UCSD-AML1 (cell line): ENCODE measurements at regions not wholly inside any gene's neighbourhood (a gene's known extent, or its start where the extent isn't known, plus 50 kb on each side); places are given as distances from the start of the nearest gene placed in this dataset.
"Not testable (repeated sequence)": the region's sequence is repeated elsewhere in the genome, so short reads cannot be mapped to it uniquely, and the experiment has no call there.

Source experiments
- DNase-seq: peaks from one replicate; lab custom pipeline; 2025; ENCODE audit not compliant: unreplicated experiment; lab: John Stamatoyannopoulos, UW

DNA sequence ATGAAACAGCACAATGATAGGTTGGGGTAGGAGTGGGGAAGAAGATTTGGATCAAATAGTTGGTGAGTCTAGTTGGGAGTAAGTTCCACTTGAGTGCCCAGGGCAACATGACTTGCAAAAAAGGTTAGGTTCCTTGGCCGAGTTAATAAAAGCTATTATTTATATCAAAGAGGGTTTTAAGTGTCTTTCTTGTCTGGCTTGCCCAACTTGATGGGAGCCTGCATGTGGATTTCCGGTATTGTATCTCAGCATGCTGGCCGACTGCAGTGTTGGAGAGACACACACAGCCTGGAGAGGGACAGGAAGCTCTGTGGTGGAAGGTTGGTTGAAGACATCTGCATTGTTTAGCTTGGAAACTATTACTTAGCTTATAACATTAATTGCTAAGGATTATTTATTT is 449.5 kb upstream of the TBL1XR1 start:
- DNase-seq = peak; percentile 68

DNA sequence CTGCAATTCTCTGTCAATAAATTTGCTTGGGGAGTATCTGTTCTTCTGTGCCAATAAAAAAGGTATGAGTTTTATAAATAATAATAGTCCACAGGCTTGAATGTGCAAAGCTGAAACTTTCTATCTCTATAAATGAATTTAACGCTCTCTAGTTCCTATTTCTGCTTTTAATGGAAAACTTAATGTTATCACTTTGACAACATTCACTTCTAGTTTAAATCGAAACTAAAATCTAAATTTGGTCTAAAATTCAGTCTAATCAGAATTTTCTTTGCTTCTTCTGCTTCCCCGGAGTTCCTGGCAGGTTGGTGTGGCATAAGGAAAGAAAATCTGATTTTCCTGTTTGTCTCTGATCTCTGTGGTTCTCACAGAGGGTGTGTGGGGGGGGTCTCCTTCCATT is 450.1 kb upstream of the TBL1XR1 start:
- DNase-seq = no peak

DNA sequence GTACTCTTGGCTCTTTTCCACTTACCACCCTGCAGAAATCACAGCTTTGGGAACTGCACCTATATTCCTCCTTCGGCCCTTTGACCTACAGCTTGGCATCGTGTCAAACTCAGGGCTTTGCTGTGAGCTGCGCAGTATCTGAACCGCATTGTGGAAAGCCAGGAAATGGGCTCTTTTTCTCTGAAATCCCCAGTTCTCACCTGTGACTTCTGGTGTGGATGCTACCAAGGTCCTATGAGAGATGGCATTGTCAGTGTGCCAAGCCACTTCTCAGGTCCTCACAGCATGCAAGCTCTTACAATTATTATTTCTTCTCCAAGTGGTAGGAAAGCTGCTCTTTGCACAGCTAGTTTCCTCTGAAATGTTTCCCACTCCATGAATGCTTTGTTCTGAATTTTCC is 450.6 kb upstream of the TBL1XR1 start:
- no peak for DNase-seq

DNA sequence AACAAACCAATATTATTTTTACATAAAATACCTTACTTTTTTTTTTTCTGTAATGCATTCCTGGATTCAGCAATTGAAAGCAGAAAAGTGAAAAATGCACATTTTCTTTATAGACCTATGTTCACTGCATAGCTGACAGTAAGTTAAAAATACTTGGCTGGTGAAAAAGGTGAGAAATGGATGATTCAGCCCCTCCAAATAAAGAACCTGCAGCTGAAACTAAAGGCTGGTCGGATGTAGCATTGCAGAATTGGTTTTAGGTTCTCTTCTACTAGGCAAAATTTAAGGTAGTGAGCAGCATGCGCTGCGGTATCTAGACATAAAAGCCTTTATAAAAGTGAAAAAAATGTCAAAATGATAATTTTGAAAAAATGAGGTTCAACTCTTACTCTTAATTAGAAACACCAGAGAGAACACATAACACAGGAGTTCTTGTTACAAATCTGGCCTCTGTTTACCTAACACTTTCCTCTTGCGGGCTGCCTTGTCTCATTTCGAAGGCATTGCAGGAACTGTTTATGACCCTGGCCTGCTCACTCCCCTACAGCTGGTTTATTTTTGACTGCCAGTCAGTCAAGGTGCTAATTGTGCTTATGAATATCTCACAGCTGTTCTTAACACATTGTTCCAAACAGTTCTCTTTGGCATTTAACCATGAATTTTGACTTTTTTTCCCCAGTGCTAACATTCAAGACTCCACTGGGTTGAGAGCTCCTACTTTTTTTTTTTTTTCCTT is 455.4 kb upstream of the TBL1XR1 start:
- DNase-seq = no peak

DNA sequence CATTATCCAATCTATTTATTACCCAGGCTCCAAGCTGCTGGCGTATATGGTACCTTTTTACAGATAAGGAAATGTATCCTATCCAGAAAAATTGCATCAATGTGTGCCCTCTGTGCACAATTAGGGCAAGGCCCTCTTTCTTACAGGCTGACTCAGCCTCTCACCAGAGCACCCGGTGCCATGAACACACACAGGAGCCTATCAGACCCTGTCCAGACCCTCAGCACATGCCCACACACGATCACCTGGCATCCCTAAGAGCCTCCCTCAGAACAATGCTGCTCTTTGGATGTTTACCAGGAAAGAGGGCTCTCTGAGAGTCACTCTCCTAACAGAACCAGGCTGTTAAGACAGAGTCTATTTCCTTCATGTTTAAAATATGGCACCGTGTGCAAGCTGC is 460.0 kb upstream of the TBL1XR1 start:
- DNase-seq = no peak

DNA sequence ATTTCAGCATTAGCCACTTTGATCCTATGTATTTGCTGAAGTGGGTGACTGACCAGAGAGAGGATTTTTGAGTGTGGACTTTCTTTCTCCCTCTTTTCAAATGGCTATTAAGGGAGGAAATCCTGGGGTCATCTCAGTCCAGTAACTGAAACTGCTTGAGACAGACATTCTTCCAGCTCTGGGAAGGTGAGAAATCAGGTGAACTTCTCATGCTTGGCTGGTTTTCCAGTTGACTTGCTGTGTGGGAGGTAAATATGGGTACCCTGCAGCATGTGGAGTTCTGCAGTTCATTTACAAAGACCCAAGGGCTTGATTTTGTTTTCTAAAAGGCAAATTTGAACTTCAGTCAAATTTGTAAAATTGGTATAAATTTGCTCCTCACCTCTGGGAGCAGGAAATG is 461.1 kb upstream of the TBL1XR1 start:
- DNase-seq = no peak

DNA sequence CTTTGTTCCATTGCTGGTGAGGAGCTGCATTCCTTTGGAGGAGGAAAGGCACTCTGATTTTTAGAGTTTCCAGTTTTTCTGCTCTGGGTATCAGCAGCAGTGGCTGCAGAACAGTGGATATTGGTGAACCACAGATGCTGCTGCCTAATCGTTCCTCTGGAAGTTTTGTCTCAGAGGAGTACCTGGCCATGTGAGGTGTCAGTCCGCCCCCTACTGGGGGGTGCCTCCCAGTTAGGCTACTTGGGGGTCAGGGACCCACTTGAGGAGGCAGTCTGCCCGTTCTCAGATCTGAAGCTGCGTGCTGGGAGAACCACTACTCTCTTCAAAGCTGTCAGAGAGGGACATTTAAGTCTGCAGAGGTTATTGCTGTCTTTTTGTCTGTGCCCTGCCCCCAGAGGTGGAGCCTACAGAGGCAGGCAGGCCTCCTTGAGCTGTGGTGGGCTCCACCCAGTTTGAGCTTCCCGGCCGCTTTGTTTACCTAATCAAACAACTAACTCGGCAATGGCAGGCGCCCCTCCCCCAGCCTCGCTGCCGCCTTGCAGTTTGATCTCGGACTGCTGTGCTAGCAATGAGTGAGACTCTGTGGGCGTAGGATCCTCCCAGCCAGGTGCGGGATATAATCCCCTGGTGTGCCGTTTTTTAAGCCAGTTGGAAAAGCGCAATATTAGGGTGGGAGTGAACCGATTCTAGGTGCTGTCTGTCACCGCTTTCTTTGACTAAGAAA is 467.3 kb upstream of the TBL1XR1 start:
- DNase-seq = not testable (repeated sequence)

DNA sequence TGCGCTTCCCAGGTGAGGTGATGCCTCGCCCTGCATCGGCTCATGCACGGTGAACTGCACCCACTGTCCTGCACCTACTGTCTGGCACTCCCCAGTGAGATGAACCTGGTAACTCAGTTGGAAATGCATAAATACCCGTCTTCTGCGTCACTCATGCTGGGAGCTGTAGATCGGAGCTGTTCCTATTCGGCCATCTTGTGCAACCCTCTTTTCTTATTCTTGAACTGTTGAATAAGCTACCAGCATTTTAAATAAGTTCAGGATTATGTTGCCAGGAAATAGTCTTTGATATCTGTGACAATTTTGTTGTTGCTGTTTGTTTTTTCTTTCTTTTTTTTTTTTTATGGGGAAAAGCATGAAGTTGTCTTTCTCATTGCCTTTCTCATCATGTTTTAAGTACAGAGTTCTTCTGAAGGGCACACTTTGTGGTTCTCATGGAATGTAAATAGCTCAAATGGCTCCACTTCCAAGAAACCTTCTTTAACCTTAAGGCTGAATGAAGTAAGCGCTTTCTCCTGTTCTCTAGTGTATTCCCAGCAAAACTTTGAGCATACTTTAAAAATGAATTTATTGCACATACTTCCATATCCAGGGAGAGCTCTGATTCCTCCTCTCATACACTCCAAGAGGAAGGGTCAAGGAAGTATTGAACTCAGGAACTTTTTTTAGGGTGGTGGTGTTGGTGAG is 468.0 kb upstream of the TBL1XR1 start:
- DNase-seq = no peak

DNA sequence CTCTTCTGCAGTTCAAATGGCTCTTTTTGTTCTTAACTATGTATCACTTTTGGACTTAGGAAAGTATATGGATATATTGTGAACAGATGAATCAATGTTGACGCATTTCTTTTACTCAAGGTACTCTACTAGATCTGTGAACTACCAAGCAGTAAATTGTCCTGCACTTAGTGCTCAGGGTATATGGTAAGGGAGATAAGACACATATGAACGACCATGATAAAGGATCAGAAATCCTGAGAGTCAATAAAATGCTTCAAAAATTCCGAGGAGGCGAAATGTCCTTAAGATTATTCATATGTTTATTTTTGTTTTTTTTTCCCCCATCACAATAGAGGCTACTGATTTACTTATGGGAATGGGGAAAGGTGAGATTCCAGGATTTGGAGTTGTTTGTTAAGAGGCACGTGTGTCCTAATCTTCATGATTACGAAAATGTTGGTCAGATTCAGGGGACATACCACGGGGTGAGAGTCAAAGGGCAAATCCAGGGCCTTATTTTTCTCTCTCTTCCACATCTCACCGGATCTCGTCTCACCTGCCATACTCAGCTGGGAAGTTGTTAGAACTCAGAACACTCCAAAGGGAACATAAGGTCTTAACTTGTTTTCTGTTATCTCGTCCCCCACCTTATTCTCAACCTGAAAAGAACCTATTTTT is 475.1 kb upstream of the TBL1XR1 start:
- DNase-seq = no peak

DNA sequence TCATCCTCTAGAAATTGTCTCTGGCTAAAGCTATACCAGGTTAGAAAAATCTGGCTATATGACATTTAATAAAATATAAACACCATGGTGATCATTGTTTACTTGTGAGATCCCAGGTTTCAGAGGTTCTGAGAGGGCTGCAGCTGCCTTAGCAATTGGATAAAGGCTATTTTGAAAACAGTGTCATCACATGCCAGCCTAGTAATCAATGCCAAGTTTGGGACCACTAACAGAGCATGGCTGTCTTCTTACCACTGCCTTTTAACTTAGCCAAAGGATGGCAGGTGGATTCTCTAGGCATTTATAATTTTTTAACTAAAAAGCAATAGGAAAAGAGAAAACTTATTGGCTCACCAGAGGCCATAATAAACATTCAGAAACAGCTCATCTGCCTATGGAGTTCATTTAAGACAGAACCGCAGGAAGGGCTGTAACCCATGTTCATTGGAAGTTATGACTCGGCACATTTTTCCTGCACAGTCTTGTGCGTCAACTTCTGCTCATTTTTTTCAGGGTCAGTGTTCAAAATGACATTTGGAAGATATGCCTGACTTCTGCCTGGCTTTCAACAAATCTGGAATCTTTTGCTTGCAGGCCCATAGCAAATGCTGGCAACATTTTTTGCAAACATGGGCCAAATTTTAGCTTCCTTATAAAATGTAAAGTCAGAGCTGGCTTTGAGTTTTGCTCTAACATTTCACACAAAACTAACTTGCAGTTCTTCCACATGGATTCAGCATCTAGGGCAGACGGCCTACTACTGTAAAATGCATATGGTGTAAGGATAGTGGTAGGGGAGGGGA is 476.0 kb upstream of the TBL1XR1 start:
- DNase-seq = peak; percentile 14

DNA sequence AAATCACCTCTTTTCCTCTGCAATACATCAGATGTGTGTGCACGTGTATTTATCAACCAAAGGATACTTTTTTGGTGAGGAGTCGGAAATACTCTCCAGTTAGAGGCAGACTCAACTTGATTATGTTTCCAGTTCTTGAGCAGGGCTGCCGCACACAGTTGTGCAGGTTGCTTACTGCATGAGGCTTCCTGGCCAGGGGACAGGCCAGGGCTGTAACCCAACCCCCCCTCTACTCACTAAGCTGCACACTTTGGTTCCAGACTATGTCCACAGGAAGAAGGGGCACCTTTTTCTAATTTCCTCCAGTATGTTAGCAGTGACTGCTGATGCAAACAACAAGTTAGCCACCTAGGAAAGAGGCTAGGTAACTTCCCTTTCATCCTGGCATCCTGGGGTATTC is 476.9 kb upstream of the TBL1XR1 start:
- peak; percentile 14 for DNase-seq

DNA sequence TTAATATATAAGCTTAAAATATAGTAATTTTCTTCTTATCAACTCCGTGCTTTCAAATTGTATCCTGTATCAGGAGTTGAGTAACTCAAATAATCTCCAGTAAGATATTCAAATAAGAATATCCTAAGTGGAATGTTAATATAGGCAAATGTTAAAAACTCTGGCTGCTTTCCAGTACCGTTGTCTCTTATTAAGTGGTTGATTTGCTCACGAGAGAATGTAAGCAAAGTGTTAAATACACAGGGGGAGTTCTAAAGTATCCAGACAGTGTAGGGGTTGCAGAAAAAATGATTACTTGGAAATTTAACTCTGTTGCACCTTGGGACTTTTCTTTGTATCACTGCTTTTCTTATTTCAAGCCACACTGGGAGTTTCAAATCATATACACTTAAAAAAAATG is 478.9 kb upstream of the TBL1XR1 start:
- no peak for DNase-seq

DNA sequence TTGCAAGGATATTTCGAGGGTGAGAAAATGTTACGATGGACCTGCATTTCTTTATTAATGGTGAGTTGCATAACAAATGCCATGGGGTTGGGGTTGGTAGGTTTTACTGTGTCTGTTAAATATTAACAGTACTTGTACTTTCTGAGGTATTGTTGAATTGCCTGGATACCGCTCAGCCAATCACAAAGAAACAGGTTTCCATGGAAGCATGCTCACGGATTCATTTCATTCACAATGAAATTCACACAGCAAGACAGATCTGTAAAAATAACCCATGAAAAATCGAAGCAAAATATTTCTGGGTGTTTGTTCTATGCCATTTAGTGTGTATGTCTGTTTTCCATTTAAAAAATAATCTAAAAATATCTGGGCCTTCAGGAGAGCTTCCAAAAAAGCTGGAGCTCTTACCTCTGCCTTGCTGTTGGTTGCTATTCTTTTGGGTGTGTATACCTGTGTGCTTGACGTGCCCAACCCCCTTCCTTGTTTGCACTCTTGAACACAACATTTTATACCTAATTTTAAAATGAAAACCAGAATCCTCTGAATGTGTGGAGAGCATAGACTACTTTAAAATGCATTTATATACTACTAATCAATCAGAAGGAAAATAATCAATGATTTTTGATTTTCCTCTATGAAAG is 479.8 kb upstream of the TBL1XR1 start:
- DNase-seq = no peak

DNA sequence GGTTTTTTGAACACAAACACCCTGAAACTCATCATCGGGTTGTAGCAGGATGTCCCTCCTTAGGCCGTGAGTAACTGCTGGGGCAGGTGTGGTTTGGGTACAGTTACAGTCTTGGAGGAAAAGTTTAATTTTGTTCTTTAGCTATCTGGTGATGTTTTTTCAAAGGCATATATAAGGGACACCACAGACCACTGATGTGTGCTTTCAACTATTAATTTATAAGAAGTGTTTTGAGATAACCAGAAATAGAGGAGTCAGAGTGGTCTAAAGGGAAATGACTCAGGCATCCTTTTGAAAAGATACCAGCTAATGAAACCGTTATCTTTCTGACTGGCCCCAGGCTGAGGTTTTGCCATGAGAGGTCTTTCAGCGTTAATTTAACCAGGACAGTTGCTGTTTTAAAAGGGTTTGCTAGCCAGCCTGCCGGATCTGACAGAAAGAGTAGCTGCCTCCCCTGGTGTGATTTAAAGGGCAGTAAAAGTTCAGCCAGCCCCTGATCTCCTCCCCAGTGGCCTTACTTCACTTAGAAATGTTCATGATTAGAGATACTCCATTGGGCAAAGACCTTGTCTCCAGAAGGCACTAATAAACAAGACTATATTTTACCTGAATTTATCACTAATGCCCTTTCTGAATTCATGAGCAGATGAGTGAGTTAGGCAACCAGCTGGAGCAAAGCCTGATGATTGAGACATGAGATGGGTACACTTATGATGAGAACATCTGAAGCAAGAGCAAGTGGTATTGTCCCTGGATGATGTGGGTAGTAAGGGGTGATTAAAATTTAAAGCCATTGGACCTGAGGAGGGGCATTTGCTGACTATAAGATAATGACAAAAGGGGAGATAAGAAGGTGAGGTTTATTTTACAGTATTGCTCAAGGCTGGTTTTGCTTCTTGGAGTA is 482.5 kb upstream of the TBL1XR1 start:
- peak; percentile 59 for DNase-seq

DNA sequence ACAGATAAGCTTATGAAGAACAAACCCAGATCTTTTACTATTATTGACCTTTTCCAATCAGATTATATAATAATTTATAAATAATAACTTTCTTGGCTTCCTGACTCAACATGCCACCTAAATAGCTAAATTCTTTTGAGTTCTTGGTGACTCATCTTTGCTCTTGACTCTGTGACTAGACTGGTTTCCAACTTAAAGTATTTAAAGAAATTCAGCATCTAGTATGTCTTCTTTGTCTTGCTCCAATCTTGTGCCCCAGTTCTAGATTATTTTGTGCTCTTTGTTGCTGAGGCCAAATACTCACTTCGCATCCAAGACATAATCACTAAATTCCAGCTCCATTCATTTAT is 483.2 kb upstream of the TBL1XR1 start:
- DNase-seq = no peak

DNA sequence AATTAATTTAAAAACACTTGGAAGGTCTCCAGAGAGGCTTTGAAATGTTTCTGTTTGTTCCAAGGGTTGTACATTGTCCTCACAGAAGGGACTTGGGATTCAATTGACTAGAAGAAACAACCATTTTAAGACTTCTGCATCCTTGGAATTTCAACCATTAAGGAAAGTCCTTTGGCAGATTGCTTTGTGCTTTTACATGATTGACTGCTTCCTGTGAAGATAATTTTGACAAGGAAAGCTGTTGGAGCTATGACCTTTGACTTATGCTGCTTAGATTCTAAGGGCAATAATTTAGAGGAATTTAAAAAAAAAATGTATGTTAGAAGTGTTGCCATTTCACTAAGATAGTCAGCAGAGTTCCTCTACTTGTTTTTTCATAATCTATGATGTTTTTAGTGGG is 483.9 kb upstream of the TBL1XR1 start:
- no peak for DNase-seq

DNA sequence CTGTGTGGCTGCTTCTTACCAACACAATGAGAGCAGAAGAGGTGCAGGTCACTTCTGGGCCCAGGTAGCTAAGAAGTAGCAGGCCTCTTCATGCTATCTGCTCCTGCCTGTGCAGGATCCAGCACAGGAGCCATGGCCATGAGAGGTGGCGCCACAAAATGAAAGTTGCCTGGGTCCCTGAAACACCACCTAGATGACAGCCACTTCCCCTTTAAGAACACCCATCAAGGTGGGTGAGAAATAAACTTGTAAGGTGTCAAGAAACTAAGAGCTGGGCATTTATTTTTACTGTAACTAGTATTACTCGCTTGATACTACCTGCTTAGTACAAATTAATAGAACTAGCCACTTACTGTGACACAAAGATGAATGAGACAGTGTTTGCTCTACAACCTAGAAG is 484.6 kb upstream of the TBL1XR1 start:
- no peak for DNase-seq

DNA sequence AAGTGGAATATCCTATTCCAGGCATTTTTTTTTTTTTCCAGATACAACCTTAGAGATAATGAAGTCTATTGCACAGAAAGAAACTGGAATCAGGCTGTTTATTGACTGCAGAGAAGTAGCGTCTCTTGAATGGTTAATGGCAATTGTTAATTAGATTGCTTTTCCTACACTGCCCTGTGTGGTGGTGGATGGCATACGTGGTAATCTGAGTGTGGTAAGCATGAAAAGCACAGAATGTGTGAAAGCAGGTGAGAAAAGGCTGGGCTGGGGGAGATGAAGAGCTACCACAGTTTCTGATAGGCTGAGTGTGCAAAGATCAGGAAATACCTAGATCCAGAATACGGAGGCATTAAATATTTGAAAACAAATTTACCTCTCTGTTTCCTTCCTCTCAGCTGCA is 486.3 kb upstream of the TBL1XR1 start:
- DNase-seq = no peak

DNA sequence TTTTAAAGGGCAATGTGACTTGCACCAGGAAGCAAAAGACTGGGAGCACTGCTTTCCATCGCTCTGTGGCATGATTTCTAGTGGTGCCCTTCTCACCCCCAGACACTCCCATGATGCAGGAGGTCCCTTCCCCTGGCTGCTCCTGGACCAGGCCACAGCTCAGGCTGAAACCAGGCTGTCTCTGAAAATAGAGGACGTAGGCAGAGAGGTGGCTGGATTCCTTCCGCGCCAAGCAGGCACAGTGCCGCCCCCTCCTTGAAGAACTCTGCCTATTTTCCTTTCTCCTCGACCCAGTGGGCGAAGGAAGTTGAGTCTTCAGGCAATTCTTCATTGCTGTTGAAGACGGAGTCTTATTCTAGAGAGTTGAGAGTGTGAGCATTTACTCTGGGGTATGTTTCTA is 489.4 kb upstream of the TBL1XR1 start:
- DNase-seq = no peak
